ENCODE measurements at regions not wholly inside any gene's neighbourhood (a gene's known extent, or its start where the extent isn't known, plus 50 kb on each side); places are given as distances from the start of the nearest gene placed in this dataset.

DNA sequence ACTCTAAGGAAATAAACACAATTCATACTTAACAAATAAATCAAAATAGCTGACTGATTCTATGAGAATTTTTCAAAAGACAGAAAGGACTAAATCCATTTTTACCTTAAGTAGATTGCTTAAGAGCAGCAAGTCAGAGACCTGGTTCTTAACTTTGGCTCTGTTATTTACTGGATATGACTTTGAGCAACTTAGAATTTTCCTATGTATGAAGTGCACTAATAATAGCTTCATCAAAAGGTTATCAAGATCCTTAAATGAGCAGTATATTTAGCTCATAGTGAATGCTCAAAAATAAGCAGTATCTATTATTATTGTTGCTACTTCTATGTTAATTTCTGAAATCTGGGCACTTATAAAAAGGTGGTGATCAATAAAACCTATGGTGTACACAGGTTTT, 95.3 kb downstream of the POSTN start:
- TF ChIP-seq CTCF (conservative IDR thresholded peaks at IDR 0.05; ENCODE audit: low read depth in 2 of 2), result no peak
- no peak for TF ChIP-seq CREB1 (CRISPR knock-in tag; IDR thresholded peaks at IDR 0.05; ENCODE audit: low read depth)
- TF ChIP-seq JUNB (IDR thresholded peaks at IDR 0.05; ENCODE audit: unreplicated experiment), result no peak
- no peak for TF ChIP-seq REST (IDR thresholded peaks at IDR 0.05; ENCODE audit: unreplicated experiment)

Data from GM23338 (cell line).